HG03457 (cell line): ENCODE measurements at regions not wholly inside any gene's neighbourhood (a gene's known extent, or its start where the extent isn't known, plus 50 kb on each side); places are given as distances from the start of the nearest gene placed in this dataset.
"Not testable (repeated sequence)": the region's sequence is repeated elsewhere in the genome, so short reads cannot be mapped to it uniquely, and the experiment has no call there.

Experiments used
- ATAC-seq: cut with Tn5 transposase; IDR thresholded peaks from one replicate; pipeline ENCODE4 v1.9.1; 2021; ENCODE audit warnings: moderate number of reproducible peaks; ENCODE audit not compliant: unreplicated experiment

- no peak for ATAC-seq
These were observed 140.1 kb upstream of the DAPK1 start for GRCh38 chr9:87357600-87357999.

DNA sequence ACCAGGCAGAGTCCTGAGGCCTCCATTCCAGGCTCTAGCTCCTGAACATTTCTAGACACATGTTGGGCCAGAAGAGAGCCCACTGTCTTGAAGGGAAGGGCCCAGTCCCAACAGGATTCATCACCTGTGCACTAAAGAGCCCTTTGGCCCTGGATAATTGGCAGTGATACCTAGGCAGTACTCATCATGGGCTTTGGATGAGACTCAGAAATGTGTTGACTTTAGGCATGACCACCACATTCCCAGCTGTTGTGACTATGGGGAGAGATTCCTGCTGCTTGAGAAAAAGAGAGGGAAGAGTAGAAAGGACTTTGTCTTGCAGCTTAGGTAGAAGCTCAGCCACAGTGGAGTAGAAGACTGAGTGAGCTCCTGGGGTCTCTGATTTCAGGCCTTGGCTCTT, 138.4 kb upstream of the DAPK1 start:
- no peak for ATAC-seq

DNA sequence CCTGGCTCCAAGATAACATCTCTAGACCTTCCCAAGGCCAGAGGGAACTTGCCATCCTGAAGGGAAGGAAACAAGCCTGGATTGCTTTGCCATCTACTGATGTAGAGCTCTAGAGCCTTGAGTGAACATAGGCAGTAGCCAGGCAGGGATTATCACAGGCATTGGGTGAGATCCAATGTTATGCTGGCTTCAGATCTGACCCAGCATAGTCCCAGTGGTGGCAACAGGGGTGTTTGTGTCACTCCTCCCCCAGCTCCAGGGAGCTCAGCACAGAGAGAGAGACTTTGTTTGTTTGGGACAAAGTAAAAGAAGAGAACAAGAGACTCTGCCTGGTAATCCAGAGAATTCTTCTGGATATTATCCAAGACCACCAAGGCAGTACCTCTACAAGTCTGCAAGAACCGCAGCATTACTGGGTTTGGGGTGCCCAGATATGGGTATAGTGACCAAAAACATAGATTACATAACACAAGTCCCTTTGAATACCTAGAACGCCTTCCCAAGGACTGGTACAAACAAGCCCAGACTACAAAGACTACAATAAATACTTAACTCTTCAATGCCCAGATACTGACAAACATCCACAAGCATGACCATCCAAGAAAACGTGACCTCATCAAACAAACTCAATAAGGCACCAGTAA, 137.6 kb upstream of the DAPK1 start:
- ATAC-seq: no peak

DNA sequence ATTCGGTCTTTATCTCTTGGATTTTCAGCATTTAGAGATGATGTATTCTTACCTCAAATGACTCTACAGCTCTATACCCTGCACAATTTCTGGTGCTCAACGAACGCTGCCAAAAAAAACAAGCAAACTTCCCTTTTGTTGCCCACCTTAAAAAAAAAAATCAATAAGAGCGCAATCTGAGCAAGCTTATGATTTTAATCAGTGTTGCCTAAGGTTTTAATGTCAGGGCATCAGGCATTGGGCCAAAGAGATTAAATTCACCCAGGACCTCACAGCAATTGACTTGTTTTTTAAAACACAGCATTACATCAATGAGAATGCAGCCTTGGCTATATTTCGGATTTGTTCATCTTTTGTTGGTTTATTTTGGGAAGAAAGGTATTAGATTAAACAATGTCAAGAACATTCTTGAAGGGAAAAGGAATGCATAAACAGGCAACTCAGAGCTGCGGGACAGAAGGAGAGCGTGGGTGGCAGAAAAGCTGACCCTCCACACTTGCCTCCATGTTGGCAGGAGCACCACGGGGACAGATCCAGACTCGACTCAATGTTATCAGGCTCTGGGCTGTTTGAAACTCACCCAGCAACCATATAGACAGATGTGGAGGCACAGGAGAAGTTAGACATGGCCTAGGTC, 127.5 kb upstream of the DAPK1 start:
- no peak for ATAC-seq

- no peak for ATAC-seq
These were observed 125.8 kb upstream of the DAPK1 start for GRCh38 chr9:87371795-87372355.

DNA sequence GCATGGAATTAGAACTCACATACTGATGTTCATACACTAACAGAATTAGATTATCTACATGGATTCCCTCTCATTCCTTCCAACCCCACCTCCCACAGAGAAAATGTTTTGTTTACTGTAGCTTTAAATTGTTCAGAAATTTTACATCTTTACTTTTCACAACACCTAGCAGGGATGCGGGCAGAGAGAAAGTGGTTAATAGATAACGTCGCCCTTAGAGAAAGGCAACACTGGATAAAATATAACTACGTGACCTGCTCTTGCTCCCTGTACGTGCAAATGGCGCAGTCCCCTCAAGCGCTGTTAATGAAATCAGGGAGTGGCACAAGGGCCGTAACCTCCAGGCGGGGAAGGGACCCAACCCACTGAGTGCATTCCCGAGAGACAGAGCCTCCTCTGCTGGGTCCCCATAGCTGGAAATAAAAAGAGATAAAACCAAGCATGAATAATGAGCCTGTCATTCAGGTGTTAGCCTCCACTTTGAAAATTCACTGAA, 125.3 kb upstream of the DAPK1 start:
- ATAC-seq: no peak

- not testable (repeated sequence) for ATAC-seq
These were observed 123.4 kb upstream of the DAPK1 start for GRCh38 chr9:87374023-87374919.

DNA sequence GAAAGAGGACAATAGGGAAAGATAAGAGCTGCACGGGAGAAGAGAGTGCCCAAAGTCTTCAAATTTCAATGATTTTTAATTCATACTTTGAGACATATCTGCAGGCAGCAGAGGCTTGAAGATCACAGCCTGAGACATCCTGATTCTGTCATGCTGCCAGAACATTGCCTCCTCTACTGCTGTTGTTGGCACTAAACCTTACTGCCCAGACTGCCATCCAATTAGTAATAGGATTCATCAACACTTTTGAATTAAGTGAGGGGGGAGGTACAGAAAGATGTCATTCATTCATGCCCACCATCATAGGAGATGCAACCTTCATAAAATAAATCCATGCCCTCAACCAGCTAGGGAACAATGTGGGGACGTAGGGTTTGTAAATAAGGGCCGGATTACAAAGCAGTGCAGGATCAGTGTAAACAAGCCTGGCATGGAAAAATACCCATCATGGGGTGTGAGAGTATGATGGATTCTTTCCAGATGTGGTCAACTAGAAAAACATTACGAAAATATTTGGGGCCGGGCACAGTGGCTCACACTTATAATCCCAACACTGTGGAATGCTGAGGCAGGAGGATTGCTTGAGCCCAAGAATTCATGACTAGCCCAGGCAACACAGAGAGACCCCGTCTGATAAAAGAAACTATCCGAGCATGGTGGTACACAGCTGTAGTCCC, 122.1 kb upstream of the DAPK1 start:
- ATAC-seq: no peak

GRCh38 chr9:87378676-87379075, 119.0 kb upstream of the DAPK1 start:
- no peak for ATAC-seq

DNA sequence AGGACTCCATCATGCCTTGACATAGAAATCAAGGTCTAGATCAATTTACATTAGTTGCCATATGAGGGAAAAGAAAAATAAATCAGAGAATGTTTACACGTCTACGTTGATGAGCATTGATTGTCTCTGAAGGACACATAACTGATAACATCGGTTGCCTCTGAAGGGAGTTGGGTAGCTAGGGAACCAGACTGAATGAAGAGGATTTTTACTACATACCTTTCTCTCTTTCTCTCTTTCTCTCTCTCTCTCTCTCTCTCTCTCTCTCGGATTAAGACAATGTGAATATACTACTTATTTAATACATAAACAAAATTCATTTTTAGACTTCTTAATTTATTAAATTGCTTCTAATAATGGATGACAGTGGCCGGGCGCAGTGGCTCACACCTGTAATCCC, 118.4 kb upstream of the DAPK1 start:
- ATAC-seq: no peak

DNA sequence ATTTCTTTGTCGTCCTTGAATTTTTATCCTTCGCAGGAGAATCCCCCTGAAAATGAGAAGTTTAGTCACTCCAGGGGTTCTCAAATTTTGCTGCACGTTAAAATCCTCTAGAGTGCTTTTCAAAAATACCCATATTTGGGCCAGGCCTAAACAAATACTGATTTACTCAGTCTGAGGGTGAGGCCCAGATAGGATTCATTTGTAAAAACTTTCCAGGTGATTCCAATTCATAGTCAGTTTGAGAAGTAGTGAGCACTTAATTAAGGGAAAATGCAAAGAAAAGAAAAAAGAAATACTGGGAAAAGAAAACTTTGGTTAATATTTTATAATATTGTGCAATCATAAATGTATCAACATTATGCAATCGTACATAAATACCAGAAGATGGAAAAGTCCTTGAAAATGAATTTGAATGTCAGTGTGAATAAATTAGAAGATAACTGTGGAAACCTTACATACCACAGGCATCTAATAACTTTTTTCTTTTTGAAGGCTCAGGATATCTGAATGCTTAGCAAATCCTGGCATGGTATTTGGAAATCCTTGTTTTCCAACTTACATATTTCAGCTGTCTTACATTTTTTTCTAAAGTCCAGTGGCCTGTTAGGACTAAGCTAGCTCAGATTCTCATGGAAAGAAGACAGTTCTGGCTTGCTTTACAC, 116.5 kb upstream of the DAPK1 start:
- ATAC-seq: no peak

DNA sequence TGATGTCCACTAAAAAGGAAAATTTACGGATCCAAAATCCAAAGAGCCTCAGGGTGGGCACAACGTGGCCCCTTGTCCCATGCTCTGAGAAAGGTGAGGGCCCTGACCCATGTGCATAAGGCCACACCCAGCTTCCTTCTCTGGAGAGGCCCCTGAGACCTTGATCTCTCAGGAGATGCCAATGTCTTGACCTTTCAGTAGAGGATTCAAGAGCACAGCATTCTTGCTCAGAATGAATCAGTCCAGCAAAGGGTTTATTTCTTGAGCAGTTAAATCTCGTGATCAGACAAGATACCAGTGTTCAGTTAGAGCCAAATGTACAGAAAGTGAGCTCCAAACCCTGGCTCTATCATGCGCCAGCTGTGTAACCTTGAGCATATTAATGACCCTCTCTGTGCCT, 115.9 kb upstream of the DAPK1 start:
- no peak for ATAC-seq

- ATAC-seq: no peak
These were observed 114.8 kb upstream of the DAPK1 start for GRCh38 chr9:87382900-87383299.

DNA sequence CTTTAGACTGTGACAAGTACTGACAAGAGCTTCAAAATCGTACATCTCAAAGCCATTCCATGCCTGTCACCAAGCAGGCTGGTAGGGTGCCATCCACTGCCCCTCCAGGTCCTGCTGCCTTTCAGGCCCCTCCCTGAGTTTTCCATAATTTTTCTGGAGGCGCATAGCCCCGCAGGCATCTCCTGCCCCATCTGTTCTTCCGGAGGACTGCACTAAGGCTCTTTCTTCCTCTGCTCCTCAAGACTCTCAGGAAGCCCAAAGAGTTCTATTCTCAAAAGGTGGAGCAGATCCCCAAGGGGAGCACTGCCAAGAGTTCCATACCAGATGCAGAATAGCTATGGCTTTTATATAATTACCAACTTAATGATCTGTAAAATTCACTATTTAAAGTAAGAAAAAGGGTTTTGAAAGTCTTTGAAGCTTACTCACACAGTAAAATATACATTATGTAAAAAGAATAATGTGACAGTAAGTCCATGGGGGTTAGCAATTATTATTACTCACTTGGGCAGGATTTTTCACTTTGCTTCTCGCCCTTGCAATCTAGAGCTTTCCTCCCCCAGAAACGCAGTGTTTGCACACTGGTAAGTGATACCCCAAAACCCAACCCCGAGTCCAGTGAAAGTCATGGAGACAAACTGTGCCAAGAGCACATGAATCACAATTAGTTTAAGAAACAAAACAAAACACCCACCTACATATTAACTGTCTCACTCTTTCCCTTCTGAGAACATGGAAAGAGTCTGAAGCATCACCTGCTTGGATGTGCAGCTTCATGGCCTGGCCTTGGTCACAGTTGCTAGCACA, 114.1 kb upstream of the DAPK1 start:
- ATAC-seq: no peak

DNA sequence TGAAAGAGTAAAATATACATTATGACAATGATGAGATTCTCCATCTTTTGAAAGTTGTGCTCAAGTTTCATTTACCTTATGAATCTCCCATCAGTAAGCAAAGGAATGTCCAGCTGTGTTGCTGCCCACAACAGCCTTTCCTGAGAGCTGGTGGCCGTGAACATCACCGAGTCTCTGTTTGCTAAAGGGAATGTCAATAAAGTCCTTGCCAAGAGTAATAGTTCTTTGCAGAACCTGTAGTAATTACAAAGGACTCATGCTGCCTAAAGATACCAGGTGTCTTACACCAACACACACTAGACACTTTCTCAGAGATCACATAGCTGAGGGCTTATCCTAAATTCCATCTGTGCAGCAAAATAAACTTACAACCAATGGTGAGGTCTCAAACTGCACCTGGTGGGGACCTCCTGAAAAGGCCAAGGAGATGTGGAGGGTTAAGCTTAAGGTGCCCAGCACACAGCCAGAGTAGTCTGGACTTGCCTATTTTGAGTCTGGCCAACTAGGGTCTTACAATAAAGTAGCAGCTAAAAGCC, 111.1 kb upstream of the DAPK1 start:
- no peak for ATAC-seq

DNA sequence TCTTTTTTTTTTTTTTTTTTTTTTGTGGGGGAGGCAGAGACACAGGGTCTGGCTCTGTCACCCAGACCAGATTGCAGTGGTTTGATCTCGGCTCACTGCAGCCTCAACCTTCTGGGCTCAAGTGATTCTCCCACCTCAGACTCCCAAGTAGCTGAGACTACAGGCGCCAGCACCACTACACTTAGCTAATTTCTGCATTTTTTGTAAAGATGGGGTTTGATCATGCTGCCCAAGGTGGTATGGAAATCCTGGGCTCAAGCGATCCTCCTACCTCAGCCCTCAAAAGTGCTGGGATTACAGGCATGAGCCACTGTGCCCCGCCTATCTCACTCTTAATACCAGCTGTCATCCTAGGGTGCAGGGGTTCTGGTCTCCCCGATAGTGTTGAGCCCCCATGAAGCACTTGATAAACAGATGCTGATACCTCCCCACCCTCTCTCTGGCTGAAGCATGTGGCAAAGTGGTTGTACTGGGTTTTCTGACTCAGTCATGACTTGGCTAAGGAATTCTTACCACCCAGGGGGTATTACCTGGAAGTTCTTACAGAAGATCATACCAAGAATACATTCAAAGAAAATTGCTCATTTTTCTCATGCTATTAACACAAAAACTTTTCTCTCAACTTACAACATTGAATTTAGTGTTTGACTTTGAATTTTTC, 110.2 kb upstream of the DAPK1 start:
- no peak for ATAC-seq

DNA sequence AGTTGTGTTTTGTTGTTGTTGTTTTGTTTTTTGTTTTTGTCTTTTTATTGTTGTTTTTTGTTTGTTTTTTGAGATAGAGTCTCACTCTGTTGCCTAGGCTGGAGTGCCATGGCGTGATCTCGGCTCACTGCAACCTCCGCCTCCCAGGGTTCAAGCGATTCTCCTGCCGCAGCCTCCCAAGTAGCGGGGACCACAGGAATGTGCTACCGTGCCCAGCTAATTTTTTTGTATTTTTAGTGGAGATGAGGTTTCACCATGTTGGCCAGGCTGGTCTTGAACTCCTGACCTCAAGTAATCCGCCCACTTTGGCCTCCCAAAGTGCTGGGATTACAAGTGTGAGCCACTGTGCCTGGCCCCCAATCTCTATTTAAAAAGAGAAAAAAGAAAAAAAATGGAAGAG, 109.0 kb upstream of the DAPK1 start:
- ATAC-seq: not testable (repeated sequence)

- ATAC-seq: no peak
These were observed 107.7 kb upstream of the DAPK1 start for GRCh38 chr9:87389936-87390335.

DNA sequence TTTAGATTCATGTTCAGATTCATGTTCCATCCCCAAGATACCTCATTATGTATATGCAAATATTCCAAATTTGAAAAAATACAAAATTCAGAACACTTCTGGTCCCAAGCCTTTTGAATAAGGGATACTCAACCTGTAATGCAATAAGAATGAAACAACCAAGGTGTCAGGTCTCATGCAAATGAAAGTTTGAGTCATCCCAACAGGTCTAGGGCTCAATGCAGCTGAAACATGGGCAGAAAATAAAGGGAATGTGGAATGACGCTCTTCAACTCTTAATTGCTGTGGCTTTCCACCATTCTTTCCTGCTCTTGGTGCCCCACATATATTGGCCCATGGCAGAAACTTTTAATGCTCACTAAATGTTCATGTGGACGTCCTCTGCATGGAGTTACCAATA, 107.3 kb upstream of the DAPK1 start:
- ATAC-seq: no peak
